ENCODE measurements at regions not wholly inside any gene's neighbourhood (a gene's known extent, or its start where the extent isn't known, plus 50 kb on each side); places are given as distances from the start of the nearest gene placed in this dataset.

DNA sequence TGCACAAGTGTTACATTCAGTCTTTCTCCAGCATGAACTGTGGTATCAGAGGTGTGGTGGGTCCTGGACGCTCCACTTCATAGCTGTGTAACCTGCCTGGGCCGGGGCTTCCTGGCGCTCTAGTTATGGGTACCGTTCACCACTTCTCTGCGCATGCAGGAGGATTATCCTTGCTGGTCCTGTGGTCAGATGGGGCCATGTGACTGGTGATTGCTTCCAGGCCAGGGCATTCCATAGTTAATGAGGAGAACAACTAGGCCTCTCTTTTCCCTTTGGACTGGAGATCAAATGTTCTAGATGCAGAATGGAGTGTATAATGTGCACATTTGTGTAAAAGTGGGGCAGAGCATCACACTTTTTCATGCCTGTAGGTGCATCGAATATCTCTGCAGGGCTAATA, 444.0 kb downstream of the AACS start:
- TF ChIP-seq, protein P1, sequence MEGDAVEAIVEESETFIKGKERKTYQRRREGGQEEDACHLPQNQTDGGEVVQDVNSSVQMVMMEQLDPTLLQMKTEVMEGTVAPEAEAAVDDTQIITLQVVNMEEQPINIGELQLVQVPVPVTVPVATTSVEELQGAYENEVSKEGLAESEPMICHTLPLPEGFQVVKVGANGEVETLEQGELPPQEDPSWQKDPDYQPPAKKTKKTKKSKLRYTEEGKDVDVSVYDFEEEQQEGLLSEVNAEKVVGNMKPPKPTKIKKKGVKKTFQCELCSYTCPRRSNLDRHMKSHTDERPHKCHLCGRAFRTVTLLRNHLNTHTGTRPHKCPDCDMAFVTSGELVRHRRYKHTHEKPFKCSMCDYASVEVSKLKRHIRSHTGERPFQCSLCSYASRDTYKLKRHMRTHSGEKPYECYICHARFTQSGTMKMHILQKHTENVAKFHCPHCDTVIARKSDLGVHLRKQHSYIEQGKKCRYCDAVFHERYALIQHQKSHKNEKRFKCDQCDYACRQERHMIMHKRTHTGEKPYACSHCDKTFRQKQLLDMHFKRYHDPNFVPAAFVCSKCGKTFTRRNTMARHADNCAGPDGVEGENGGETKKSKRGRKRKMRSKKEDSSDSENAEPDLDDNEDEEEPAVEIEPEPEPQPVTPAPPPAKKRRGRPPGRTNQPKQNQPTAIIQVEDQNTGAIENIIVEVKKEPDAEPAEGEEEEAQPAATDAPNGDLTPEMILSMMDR (IDR thresholded peaks at IDR 0.05) = no peak
- TF ChIP-seq ZFX (IDR thresholded peaks at IDR 0.05; ENCODE audit: borderline replicate concordance) = no peak
